ENCODE measurements at regions not wholly inside any gene's neighbourhood (a gene's known extent, or its start where the extent isn't known, plus 50 kb on each side); places are given as distances from the start of the nearest gene placed in this dataset.

DNA sequence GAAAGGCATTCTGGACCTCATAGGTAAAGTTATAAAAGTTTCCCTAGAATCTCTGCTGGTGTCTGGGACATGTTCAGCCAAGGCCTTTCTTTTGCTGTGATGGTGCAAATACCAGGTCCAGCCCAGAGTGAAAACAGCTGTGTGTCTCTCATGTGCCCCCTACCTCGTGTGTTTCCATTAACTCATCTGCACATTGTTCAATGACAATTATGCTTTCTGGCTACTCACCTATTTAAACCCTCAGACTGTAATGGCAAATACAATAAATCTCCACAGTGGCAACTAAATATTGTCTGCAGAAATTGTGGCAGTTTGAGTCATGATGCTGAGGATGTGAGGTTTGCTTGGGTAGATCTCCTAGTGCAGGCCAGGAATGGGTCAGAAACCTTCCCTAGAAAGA is 53.1 kb upstream of the GALNT15 start:
- no peaks in the 10 kb centered on the region for H3K79me2 ChIP-seq (replicated peaks; ENCODE audit: insufficient read depth)
- no peak overlapping the region for H3K4me3 ChIP-seq
- no peaks in the 10 kb centered on the region for H3K27me3 ChIP-seq (ENCODE audit: insufficient read depth)
- no peaks in the 10 kb centered on the region for H3F3A ChIP-seq (replicated peaks; ENCODE audit: low read depth)
- no peaks in the 10 kb centered on the region for H3K4me1 ChIP-seq (ENCODE audit: insufficient read depth)
- H3K27ac ChIP-seq (ENCODE audit: low read depth): no peak overlapping the region
- H4K20me1 ChIP-seq (replicated peaks; ENCODE audit: insufficient read depth): no peaks in the 10 kb centered on the region
- no peak overlapping the region for H3K4me2 ChIP-seq
- DNase-seq (ENCODE audit: low spot score) (no peak), ATAC-seq (no peak)
- no peaks in the 10 kb centered on the region for H3K4me1 Mint-ChIP-seq
- peaks cover 10% of the 10 kb centered on the region; the same call in 1 of the 2 replicates for H3K9me2 ChIP-seq (ENCODE audit: insufficient read depth)
- no peak overlapping the region for H3K27ac Mint-ChIP-seq
- no peaks in the 10 kb centered on the region for H3K9me3 Mint-ChIP-seq
- H3K36me3 Mint-ChIP-seq (ENCODE audit: low read depth): no peaks in the 10 kb centered on the region
- H3K36me3 ChIP-seq (ENCODE audit: insufficient read depth): no peaks in the 10 kb centered on the region
- H3K27me3 Mint-ChIP-seq (ENCODE audit: insufficient read depth, low read depth, poor library complexity): peaks cover 2% of the 10 kb centered on the region
- no peak overlapping the region for H3K4me3 Mint-ChIP-seq
- TF ChIP-seq EZH2 (IDR thresholded peaks at IDR 0.05; ENCODE audit: low read depth, unreplicated experiment) (no peak), EZH2phosphoT487 (IDR thresholded peaks at IDR 0.05; ENCODE audit: unreplicated experiment) (no peak), STAT1 (IDR thresholded peaks at IDR 0.05; ENCODE audit: unreplicated experiment) (no peak), ZNF331 (CRISPR knock-in tag; IDR thresholded peaks at IDR 0.05; ENCODE audit: low read depth) (no peak), NANOG (IDR thresholded peaks at IDR 0.05; ENCODE audit: borderline replicate concordance) (no peak), JUNB (IDR thresholded peaks at IDR 0.05; ENCODE audit: unreplicated experiment) (no peak), ZNF114 (CRISPR knock-in tag; IDR thresholded peaks at IDR 0.05) (no peak), POLR2AphosphoS5 (IDR thresholded peaks at IDR 0.05; ENCODE audit: low read depth) (no peak), CREB1 (CRISPR knock-in tag; IDR thresholded peaks at IDR 0.05; ENCODE audit: low read depth) (no peak)
- TF ChIP-seq, protein P1, sequence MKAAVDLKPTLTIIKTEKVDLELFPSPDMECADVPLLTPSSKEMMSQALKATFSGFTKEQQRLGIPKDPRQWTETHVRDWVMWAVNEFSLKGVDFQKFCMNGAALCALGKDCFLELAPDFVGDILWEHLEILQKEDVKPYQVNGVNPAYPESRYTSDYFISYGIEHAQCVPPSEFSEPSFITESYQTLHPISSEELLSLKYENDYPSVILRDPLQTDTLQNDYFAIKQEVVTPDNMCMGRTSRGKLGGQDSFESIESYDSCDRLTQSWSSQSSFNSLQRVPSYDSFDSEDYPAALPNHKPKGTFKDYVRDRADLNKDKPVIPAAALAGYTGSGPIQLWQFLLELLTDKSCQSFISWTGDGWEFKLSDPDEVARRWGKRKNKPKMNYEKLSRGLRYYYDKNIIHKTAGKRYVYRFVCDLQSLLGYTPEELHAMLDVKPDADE (IDR thresholded peaks at IDR 0.05): no peak
- TF ChIP-seq, protein P2, sequence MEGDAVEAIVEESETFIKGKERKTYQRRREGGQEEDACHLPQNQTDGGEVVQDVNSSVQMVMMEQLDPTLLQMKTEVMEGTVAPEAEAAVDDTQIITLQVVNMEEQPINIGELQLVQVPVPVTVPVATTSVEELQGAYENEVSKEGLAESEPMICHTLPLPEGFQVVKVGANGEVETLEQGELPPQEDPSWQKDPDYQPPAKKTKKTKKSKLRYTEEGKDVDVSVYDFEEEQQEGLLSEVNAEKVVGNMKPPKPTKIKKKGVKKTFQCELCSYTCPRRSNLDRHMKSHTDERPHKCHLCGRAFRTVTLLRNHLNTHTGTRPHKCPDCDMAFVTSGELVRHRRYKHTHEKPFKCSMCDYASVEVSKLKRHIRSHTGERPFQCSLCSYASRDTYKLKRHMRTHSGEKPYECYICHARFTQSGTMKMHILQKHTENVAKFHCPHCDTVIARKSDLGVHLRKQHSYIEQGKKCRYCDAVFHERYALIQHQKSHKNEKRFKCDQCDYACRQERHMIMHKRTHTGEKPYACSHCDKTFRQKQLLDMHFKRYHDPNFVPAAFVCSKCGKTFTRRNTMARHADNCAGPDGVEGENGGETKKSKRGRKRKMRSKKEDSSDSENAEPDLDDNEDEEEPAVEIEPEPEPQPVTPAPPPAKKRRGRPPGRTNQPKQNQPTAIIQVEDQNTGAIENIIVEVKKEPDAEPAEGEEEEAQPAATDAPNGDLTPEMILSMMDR (conservative IDR thresholded peaks at IDR 0.05; ENCODE audit: low read depth in 2 of 2): no peak
- TF ChIP-seq, protein P3, sequence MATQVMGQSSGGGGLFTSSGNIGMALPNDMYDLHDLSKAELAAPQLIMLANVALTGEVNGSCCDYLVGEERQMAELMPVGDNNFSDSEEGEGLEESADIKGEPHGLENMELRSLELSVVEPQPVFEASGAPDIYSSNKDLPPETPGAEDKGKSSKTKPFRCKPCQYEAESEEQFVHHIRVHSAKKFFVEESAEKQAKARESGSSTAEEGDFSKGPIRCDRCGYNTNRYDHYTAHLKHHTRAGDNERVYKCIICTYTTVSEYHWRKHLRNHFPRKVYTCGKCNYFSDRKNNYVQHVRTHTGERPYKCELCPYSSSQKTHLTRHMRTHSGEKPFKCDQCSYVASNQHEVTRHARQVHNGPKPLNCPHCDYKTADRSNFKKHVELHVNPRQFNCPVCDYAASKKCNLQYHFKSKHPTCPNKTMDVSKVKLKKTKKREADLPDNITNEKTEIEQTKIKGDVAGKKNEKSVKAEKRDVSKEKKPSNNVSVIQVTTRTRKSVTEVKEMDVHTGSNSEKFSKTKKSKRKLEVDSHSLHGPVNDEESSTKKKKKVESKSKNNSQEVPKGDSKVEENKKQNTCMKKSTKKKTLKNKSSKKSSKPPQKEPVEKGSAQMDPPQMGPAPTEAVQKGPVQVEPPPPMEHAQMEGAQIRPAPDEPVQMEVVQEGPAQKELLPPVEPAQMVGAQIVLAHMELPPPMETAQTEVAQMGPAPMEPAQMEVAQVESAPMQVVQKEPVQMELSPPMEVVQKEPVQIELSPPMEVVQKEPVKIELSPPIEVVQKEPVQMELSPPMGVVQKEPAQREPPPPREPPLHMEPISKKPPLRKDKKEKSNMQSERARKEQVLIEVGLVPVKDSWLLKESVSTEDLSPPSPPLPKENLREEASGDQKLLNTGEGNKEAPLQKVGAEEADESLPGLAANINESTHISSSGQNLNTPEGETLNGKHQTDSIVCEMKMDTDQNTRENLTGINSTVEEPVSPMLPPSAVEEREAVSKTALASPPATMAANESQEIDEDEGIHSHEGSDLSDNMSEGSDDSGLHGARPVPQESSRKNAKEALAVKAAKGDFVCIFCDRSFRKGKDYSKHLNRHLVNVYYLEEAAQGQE (IDR thresholded peaks at IDR 0.05; ENCODE audit: unreplicated experiment): no peak
- TF ChIP-seq, protein P4, sequence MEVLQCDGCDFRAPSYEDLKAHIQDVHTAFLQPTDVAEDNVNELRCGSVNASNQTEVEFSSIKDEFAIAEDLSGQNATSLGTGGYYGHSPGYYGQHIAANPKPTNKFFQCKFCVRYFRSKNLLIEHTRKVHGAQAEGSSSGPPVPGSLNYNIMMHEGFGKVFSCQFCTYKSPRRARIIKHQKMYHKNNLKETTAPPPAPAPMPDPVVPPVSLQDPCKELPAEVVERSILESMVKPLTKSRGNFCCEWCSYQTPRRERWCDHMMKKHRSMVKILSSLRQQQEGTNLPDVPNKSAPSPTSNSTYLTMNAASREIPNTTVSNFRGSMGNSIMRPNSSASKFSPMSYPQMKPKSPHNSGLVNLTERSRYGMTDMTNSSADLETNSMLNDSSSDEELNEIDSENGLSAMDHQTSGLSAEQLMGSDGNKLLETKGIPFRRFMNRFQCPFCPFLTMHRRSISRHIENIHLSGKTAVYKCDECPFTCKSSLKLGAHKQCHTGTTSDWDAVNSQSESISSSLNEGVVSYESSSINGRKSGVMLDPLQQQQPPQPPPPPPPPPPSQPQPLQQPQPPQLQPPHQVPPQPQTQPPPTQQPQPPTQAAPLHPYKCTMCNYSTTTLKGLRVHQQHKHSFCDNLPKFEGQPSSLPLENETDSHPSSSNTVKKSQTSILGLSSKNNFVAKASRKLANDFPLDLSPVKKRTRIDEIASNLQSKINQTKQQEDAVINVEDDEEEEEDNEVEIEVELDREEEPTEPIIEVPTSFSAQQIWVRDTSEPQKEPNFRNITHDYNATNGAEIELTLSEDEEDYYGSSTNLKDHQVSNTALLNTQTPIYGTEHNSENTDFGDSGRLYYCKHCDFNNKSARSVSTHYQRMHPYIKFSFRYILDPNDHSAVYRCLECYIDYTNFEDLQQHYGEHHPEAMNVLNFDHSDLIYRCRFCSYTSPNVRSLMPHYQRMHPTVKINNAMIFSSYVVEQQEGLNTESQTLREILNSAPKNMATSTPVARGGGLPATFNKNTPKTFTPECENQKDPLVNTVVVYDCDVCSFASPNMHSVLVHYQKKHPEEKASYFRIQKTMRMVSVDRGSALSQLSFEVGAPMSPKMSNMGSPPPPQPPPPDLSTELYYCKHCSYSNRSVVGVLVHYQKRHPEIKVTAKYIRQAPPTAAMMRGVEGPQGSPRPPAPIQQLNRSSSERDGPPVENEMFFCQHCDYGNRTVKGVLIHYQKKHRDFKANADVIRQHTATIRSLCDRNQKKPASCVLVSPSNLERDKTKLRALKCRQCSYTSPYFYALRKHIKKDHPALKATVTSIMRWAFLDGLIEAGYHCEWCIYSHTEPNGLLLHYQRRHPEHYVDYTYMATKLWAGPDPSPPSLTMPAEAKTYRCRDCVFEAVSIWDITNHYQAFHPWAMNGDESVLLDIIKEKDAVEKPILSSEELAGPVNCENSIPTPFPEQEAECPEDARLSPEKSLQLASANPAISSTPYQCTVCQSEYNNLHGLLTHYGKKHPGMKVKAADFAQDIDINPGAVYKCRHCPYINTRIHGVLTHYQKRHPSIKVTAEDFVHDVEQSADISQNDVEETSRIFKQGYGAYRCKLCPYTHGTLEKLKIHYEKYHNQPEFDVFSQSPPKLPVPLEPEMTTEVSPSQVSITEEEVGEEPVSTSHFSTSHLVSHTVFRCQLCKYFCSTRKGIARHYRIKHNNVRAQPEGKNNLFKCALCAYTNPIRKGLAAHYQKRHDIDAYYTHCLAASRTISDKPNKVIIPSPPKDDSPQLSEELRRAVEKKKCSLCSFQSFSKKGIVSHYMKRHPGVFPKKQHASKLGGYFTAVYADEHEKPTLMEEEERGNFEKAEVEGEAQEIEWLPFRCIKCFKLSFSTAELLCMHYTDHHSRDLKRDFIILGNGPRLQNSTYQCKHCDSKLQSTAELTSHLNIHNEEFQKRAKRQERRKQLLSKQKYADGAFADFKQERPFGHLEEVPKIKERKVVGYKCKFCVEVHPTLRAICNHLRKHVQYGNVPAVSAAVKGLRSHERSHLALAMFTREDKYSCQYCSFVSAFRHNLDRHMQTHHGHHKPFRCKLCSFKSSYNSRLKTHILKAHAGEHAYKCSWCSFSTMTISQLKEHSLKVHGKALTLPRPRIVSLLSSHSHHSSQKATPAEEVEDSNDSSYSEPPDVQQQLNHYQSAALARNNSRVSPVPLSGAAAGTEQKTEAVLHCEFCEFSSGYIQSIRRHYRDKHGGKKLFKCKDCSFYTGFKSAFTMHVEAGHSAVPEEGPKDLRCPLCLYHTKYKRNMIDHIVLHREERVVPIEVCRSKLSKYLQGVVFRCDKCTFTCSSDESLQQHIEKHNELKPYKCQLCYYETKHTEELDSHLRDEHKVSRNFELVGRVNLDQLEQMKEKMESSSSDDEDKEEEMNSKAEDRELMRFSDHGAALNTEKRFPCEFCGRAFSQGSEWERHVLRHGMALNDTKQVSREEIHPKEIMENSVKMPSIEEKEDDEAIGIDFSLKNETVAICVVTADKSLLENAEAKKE (CRISPR knock-in tag; IDR thresholded peaks at IDR 0.05): no peak
- no peak overlapping the region for H2AFZ ChIP-seq
